Activated CD8-positive, alpha-beta memory T cell treated with anti-CD3 and anti-CD28 coated beads for 24 hours (primary cell): ENCODE measurements at regions not wholly inside any gene's neighbourhood (a gene's known extent, or its start where the extent isn't known, plus 50 kb on each side); places are given as distances from the start of the nearest gene placed in this dataset.
"Not testable (repeated sequence)": the region's sequence is repeated elsewhere in the genome, so short reads cannot be mapped to it uniquely, and the experiment has no call there.

Source experiments
- DNase-seq: peaks from one replicate; pipeline ENCODE4 v3.0.0-alpha.2; 2020

DNA sequence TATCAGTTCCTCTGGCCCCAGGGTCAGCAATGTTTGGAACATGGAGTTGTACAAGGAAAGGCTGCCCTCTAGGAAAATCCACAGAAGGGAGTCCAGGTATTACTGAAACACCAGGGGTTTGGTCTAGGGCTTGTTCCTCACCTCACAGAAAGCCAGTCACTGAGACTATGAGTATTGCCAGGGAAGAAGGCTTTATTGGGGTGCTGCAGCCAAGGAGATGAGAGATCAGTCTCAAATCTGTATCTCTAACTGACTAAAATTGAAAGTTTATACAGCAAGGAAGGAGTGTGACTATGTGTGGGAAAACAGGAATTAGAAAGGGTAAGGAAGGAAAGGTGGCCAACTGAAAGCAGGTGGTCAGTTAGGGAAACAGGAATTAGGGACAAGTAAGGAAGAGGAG lies 172.3 kb downstream of the LYPLAL1 start:
- no peak for DNase-seq

GRCh38 chr1:219342836-219343235 lies 169.2 kb downstream of the LYPLAL1 start:
- no peak for DNase-seq

GRCh38 chr1:219340796-219341195 lies 167.1 kb downstream of the LYPLAL1 start:
- no peak for DNase-seq

DNA sequence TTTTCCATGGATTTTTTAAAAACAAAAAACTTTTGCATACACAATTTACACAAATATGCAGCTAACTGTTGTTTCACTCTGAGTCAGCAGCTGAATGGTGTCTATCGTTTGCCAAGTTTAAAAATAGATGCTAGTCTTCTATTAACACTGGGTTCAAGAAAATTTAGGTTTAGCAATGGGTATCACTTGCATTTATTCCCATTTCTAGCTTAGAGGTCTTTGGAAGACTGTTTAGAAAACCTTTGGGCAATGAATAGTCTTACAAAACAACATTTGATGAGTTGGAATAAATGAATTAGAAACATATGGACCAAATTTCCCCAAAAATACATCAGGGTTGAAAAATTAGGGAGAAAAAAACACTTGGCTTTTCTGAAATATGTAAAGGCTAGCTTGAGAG lies 165.8 kb downstream of the LYPLAL1 start:
- DNase-seq: no peak

DNA sequence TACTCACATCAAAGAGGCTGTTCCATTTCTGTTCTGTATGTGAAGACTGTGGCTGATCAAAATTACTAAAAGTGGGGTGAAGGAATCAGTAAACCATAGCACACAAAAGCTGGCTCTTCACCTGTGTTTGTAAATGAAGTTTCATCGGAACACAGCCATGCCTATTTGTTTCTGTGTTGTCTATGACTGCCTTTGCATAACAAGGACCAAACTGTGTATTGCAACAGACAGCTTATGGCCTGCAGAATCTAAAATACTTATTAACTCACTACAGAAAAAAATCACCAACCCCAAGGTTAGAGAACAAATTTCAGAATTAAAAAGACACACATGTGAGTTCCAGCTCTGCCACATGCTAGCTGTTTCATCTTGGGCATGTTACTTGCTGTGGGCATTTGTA lies 163.9 kb downstream of the LYPLAL1 start:
- no peak for DNase-seq

DNA sequence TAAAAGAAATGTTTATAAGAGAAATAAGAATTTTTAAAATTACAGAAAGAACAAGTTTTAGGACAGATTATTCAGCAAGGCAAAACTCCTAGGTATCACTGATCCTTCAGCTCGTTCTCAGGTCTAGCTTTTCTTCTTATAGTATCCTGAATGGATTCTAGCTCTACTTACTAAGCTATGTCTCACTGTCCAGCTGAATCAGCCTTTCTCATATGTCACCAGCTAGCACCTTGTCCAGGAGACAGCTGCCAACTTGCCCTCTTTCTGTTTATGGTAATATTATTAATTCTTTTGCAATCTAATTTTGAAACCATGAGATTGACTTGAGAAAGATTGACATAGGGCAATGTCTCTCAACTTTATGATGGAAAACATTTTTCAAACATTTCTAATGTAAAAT lies 159.9 kb downstream of the LYPLAL1 start:
- no peak for DNase-seq

- DNase-seq: no peak
Observed at GRCh38 chr1:219331424-219331823, 157.7 kb downstream of the LYPLAL1 start.

GRCh38 chr1:219330669-219331068 lies 157.0 kb downstream of the LYPLAL1 start:
- no peak for DNase-seq

DNA sequence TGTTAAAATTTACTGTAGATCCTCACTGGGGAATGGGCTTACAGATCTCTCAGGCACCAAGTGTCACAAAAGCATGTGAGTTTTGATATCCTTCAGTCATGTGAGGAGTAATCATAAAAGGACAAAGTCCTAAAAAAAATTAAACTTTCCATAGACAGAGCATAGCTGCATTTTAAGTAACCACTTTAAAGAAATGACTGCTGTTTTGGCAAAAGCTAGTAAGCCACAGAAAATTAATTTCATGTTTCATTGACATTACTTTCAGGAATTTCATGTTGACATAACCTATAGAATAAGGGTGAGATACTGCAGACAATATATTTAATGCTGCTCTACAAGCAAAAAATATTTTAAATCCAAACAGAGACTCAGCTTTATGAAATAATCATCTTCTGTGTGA lies 156.3 kb downstream of the LYPLAL1 start:
- DNase-seq: no peak

- DNase-seq: no peak
Observed at GRCh38 chr1:219329578-219329977, 155.9 kb downstream of the LYPLAL1 start.

DNA sequence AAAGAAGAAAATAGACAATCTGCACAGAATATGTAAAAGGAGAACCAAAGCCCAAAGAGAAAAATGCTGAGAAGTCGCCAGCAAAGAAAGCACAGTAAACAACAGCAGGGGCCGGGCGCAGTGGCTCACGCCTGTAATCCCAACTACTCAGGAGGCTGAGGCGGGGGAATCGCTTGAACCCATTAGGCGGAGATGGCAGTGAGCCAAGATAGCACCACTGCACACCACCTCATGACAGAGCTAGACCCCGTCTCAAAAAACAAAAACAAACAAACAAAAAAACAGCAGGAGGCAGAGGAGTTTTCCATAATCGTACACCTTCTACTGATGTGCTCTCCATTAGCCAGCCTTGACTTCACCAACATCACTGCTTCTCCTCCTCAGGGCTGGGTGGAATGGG lies 153.2 kb downstream of the LYPLAL1 start:
- DNase-seq: no peak

DNA sequence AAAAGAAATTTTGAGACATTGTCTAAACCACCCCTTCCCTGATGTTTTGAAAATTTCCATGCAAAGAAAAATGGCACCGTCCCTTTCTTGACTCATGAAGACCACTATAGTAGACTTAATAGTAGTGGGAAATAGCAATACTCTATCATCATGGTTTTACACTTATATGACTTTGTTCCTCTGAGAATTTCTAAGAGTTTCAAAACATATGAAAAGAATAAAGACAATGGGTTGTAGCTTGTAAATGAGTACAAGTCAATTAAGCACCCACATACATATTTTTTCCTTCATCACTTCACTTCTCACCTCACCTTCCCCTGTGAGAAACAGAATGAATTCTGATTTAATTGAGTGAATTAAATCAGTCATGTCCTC lies 151.7 kb downstream of the LYPLAL1 start:
- DNase-seq: no peak

- no peak for DNase-seq
Observed at GRCh38 chr1:219324629-219325367, 151.1 kb downstream of the LYPLAL1 start.

- DNase-seq: no peak
Observed at GRCh38 chr1:219324171-219324570, 150.5 kb downstream of the LYPLAL1 start.

- DNase-seq: no peak
Observed at GRCh38 chr1:219323426-219323825, 149.7 kb downstream of the LYPLAL1 start.

GRCh38 chr1:219322766-219323165 lies 149.1 kb downstream of the LYPLAL1 start:
- DNase-seq: no peak

- DNase-seq: not testable (repeated sequence)
Observed at GRCh38 chr1:219320563-219320962, 146.9 kb downstream of the LYPLAL1 start.

GRCh38 chr1:219318826-219319225 lies 145.1 kb downstream of the LYPLAL1 start:
- DNase-seq: no peak

- DNase-seq: no peak
Observed at GRCh38 chr1:219317762-219318353, 144.2 kb downstream of the LYPLAL1 start.

GRCh38 chr1:219316066-219316465 lies 142.4 kb downstream of the LYPLAL1 start:
- DNase-seq: no peak

DNA sequence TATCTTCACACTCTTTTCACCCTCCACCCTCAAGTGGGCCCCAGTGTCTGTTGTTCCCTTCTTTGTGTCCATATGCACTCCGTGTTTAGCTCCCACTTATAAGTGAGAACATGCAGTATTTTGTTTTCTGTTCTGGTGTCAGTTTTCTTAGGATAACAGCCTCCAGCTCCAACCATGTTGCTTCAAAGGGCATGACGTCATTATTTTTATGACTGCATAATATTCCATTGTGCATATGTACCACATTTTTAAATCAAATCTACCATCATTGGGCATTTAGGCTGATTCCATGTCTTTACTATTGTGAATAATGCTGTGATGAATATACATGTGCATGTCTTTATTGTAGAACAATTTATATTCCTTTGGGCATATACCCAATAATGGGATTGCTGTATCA lies 140.3 kb downstream of the LYPLAL1 start:
- no peak for DNase-seq

DNA sequence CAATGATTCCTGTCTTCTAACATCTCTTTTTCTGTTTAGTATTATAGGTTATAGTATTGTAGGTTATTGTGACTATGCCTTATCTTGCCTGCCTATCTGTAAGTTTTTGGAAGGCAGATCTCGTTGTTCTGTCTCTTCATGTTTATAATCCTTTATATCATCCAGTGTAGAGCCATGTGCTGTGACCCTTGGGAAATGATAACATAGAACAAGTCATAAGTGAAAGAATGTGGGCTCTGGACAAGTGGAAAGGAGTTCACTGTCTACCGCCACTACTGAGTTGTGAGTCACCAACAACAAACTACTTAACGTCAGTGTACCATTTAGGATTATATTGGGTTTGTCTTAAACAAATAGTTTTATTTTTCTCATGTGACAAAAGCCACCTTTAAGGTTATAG lies 139.3 kb downstream of the LYPLAL1 start:
- no peak for DNase-seq

DNA sequence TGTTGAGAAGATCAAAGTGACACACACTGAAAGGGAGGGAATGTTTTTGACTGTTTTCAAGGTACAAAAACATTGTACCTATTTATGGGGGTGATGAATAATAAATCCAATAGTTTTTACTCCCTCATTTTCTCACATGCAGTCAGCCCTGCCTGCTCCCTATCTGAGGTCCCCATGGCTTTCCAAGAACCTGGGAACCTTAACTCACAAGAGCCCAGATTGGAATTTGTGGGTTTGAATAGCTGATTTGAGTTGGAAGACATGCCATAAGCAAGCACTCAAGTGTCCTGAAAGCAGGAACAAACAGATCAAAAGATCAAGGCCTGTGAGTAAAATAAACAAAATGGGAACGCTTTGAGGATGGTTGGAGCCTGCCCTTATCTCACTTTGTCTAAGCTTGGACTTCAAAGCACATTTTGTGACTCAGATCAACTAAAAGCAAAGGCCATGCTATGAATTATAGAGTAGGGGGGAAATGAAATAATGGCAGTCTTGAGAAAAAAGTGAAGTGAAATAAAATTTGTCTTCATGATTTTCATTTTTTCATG lies 136.6 kb downstream of the LYPLAL1 start:
- no peak for DNase-seq

- no peak for DNase-seq
Observed at GRCh38 chr1:219308367-219308766, 134.7 kb downstream of the LYPLAL1 start.
